B cell (primary cell): ENCODE measurements at regions not wholly inside any gene's neighbourhood (a gene's known extent, or its start where the extent isn't known, plus 50 kb on each side); places are given as distances from the start of the nearest gene placed in this dataset.

ENCODE experiments used
- CTCF ChIP-seq: fragments of 200-600 bp; IDR thresholded peaks from one replicate; pipeline ENCODE4 v1.8.0; 2022; ENCODE audit warnings: antibody characterized with exemption, mild to moderate bottlenecking
- EZH2 ChIP-seq: IDR thresholded peaks from 2 replicates; pipeline ENCODE4 v1.6.1; 2012; ENCODE audit warnings: borderline replicate concordance, low read depth, mild to moderate bottlenecking, moderate library complexity, low read length; ENCODE audit not compliant: insufficient read depth, poor library complexity, severe bottlenecking

- TF ChIP-seq CTCF (no peak), EZH2 (no peak)
Measured at GRCh38 chr17:10999484-10999883, 161.6 kb upstream of the PIRT start.
